GM18858 (cell line): ENCODE measurements at regions not wholly inside any gene's neighbourhood (a gene's known extent, or its start where the extent isn't known, plus 50 kb on each side); places are given as distances from the start of the nearest gene placed in this dataset.
A peak's percentile ranks its signal among the peaks of the same experiment; 100 is the strongest.
"Not testable (repeated sequence)": the region's sequence is repeated elsewhere in the genome, so short reads cannot be mapped to it uniquely, and the experiment has no call there.

Experiments used
- ATAC-seq: cut with Tn5 transposase; IDR thresholded peaks from one replicate; pipeline ENCODE4 v1.9.1; 2021; ENCODE audit not compliant: unreplicated experiment

DNA sequence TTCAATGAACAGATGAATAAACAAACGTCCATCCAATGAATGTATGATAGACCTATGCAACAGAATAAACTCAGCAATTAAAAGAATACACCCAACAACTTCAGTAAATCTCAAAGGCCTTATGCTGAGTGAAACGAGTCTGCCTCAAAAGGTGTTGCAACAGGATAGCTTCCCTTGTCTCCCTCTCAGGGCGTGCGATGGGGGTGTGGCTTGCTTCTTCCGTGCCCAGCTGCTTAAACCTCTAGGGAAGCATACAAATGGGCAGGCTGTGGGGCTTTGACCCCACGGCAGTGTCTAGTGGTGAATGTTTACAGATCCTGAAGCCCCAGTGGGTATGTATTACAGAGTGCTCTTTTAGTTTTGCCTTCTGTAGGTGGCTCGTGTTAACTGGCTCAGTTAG, 87.0 kb upstream of the CCL21 start:
- no peak for ATAC-seq

DNA sequence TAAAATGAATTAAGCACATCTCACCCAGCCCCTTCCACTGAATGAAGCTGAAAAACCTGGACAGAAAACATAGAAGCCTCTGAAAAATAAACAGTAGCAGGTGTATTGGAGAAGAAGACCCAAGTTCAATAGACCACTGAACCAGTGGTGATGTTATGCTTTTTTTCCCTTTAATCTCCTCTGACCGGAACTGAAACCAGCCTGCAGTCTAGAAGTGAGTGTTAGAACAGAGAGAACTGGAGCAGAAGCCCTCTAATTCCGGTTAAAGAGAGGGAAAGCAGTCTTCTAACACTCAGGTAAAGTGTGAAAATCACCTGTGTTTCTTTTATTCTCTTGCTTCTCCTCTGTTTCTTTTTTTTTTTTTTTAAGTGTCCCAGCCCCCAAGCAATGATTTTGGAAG, 83.5 kb upstream of the CCL21 start:
- no peak for ATAC-seq

DNA sequence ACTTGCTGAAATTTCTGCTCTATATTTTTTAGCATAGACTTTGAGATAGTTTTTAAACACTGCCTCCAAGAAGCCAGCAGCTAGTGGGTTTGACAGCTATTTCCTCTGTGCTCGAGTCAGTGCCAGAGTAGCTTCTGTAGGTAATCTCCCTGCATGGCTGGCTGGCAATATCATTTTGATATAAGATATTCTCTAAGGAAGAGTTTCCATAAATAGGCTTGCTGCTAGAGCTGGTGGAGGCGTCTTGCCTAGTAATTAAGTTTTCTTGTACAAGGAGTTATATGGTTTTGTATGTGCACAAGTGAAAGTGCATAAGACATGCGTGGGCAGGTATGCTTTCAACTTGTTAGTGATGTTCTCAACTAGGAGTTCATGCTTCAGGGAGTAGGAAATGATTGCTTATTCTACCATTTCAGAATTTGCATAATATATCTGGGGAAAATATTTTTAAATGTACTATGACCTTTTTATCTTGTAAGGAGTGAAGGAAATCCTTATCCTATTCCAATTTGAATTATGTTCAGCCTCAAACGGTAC, 74.1 kb upstream of the CCL21 start:
- peak; percentile 55 for ATAC-seq

DNA sequence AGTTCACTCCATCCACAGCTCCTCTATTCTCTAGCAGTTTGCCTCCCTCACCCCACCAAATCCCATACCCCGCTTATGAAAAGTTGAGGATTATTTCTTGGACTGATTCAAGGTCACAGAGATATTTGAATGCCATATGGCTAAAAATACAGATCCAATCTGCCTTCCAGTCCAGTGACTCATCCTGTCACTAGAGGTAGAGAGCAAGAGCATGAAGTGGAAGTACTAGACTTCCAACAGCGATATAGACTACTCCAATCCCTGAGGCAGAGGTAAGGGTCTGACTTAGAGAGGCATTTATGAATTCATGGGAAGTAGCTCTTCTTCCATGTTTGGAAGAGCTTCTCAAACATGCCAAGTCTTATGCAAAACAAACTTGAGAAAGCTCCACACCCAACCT, 72.4 kb upstream of the CCL21 start:
- no peak for ATAC-seq

DNA sequence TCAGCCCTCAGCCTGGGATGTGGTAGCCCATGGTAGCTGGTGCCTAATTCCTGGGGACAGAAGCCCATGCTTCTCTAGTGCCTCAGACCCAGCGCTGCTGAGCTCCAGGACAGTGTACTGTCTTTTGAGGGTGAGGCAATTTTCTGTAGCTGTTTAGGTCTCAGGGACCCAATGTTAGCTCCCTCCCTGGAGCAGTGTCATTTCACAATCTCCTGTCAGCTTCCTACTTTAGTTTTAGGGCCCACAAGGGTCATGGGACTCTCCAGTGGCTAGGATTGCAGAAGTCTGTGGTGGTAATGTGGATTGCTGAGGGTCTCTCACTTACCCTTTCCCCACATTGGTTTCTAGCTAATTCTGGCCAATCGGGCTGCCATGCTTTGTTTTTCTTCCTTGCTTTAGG, 67.7 kb upstream of the CCL21 start:
- ATAC-seq: no peak

DNA sequence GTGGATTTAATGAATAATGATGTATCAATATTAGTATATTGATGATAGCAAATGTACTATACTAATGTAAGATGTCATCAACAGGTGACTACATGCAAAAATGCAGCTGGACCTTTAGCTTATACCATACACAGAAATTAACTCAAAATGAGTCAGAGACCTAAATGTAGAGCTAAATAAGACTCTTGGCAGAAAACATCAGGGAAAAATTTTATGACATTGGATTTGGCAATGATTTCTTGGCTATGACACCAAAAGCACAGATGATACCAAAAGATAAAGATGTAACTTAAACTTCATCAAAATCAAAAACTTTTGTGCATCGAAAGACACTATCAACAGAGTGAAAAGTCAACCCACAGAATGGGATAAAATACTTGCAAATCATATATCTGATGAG, 64.0 kb upstream of the CCL21 start:
- no peak for ATAC-seq

DNA sequence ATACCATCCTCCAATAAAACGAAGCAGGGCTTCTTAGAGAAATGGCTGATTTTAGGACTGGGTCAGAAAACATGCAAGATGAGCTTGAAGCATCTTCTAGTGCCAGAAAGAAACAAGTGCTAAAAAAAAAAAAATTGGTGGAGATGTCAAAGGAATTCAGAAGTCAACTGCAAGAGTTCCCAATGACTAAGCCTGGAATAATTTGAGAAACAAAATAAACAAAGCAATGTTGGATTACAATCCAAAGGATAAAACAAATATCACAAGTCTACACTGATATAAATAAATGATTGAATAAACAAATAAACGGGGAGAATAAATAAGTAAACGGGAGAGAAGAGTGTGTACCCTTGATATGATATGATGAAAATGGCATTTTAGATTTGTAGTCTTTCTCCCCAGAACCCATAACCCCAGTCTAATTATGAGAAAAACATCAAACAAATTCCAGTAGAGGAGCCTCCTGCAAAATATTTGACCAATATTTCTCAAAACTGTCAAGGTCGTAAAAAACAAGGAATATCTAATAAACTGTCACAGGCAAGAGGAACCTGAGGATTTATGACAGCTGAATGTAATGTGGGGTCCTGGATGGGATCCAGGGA, 63.5 kb upstream of the CCL21 start:
- no peak for ATAC-seq

DNA sequence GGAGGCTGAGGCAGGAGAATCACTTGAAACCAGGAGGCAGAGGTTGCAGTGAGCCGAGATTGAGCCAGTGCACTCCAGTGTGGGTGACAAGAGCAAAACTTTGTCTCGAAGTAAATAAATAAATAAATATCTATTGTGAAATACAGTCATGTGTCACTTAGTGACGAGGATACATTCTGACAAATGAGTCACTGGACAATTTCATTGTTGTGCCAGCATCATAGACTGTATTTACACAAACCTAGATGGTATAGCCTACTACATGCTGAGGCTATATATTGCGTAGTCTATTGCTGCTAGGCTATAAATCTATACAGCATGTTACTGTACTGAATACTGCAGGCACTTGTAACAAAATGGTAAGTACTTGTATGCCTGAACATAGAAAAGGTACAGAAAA, 61.1 kb upstream of the CCL21 start:
- ATAC-seq: no peak

DNA sequence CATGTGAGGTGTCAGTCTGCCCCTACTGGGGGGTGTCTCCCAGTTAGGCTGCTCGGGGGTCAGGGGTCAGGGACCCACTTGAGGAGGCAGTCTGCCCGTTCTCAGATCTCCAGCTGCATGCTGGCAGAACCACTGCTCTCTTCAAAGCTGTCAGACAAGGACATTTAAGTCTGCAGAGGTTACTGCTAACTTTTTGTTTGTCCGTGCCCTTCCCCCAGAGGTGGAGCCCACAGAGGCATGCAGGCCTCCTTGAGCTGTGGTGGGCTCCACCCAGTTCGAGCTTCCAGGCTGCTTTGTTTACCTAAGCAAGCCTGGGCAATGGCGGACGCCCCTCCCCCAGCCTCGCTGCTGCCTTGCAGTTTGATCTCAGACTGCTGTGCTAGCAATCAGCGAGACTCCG, 57.2 kb upstream of the CCL21 start:
- ATAC-seq: not testable (repeated sequence)

DNA sequence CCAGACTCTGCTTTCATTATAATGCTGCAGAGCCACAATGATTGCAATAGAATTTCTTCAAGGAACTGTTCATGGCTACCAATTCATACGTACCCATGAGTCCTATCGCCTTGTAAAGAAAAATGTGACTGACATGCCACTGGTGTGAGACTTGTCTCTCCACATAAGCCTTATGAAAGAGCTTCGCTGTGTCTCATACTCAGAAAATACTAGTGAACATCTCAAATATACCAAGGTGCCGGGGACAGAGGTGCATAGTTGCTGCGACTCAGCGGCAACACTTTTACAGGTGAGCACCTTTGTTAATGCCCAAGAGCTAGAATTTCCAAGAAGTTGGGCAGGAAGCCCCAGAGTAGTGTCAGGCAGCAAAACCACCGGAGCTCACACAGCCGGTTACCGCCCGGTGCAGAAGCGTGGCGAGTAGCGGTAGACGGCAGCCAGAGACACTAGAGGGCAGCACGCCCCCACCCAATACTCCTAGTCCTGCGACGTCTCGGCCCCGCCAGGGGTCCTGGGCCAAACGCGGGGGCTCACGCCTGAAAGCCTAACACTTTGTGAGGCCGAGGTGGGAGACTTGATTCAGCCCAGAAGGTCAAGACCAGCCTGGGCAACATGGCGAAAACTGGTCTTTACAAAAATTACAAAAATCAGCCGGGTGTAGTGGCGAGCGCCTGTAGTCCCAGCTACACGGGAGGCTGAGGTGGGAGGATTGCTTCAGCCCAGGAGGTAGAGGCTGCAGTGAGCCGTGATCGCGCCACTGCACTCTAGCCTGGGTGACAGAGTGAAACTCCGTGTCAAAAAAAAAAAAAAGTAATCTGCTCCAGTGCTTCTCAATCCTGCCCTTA, 50.5 kb upstream of the CCL21 start:
- ATAC-seq: not testable (repeated sequence)
